ENCODE measurements at regions not wholly inside any gene's neighbourhood (a gene's known extent, or its start where the extent isn't known, plus 50 kb on each side); places are given as distances from the start of the nearest gene placed in this dataset.

DNA sequence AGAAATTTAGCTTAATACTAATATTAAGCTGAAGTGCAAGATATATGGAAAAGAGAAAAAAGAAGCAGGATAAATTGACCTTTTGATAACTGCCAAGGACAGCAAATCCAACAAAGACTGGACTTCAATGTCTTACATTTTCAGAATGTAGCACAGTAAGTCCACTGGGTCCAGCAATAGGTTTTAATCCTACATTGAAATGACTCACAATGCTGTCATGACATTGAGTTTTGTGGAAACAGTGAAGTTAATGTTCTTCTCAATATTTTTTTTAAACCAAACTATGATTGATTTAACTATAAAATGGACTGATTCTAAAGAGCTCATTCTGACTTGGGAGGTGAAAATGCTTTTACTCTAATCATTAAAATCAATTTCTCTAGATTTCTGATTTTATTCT is 166.6 kb upstream of the ZNF717 start:
- TF ChIP-seq, protein P1, sequence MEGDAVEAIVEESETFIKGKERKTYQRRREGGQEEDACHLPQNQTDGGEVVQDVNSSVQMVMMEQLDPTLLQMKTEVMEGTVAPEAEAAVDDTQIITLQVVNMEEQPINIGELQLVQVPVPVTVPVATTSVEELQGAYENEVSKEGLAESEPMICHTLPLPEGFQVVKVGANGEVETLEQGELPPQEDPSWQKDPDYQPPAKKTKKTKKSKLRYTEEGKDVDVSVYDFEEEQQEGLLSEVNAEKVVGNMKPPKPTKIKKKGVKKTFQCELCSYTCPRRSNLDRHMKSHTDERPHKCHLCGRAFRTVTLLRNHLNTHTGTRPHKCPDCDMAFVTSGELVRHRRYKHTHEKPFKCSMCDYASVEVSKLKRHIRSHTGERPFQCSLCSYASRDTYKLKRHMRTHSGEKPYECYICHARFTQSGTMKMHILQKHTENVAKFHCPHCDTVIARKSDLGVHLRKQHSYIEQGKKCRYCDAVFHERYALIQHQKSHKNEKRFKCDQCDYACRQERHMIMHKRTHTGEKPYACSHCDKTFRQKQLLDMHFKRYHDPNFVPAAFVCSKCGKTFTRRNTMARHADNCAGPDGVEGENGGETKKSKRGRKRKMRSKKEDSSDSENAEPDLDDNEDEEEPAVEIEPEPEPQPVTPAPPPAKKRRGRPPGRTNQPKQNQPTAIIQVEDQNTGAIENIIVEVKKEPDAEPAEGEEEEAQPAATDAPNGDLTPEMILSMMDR (IDR thresholded peaks at IDR 0.05), result no peak
- TF ChIP-seq POLR2A (IDR thresholded peaks at IDR 0.05), result no peak

Measured in Peyer's patch (tissue), 4 donors.